CD14-positive monocyte (primary cell): ENCODE measurements at regions not wholly inside any gene's neighbourhood (a gene's known extent, or its start where the extent isn't known, plus 50 kb on each side); places are given as distances from the start of the nearest gene placed in this dataset. TPM values are rescaled to one million over a fixed set of nuclear protein-coding genes. Genes with fewer than 3 reads are reported as not detected.

Source experiments
- DNase-seq, 3 donors: peaks; one replicate each; pipeline ENCODE4 v3.0.0-alpha.2; 2011 to 2022
- H2AFZ ChIP-seq: 2 replicates; pipeline ENCODE4 v1.6.0; 2012; ENCODE audit warnings: mild to moderate bottlenecking, low read depth, low read length, inconsistent platforms; ENCODE audit not compliant: insufficient read depth, poor library complexity, severe bottlenecking
- H3K27ac ChIP-seq, 2 donors: 1 replicate in 1 of 2; 2 replicates in 1 of 2; pipeline ENCODE4 v1.5.1; 2012 to 2013; ENCODE audit warnings: low read length in 2 of 2, control low read depth in 1 of 2, inconsistent platforms in 1 of 2, low read depth in 1 of 2, mild to moderate bottlenecking in 1 of 2
- H3K27me3 ChIP-seq, 2 donors: one replicate each; pipeline versions ENCODE4 v1.6.0 to v1.6.1; 2011 to 2013; ENCODE audit warnings: low read length in 2 of 2; ENCODE audit not compliant: control insufficient read depth in 2 of 2, insufficient read depth in 2 of 2
- H3K36me3 ChIP-seq, 2 donors: replicated peaks in 1 of 2; 1 replicate in 1 of 2; 2 replicates in 1 of 2; pipeline versions ENCODE4 v1.5.1 to v1.6.1; 2012 to 2013; ENCODE audit warnings: low read length in 2 of 2, control low read depth in 1 of 2, inconsistent platforms in 1 of 2, mild to moderate bottlenecking in 1 of 2; ENCODE audit not compliant: insufficient read depth in 2 of 2, control insufficient read depth in 1 of 2
- H3K4me1 ChIP-seq, 2 donors: 1 replicate in 1 of 2; 2 replicates in 1 of 2; pipeline versions ENCODE4 v1.5.1 to v1.6.1; 2012 to 2013; ENCODE audit warnings: low read length in 2 of 2, control low read depth in 1 of 2, inconsistent platforms in 1 of 2, mild to moderate bottlenecking in 1 of 2, moderate library complexity in 1 of 2; ENCODE audit not compliant: insufficient read depth in 2 of 2, control insufficient read depth in 1 of 2
- H3K4me2 ChIP-seq: replicated peaks from 2 replicates; pipeline ENCODE3; 2012; ENCODE audit warnings: low read length, moderate library complexity, mild to moderate bottlenecking; ENCODE audit not compliant: poor library complexity, severe bottlenecking; ENCODE audit errors: extremely low read depth
- H3K4me3 ChIP-seq, 3 experiments: fragments of 200-600 bp in 1 of 3; sonication (generic) in 1 of 3; replicated peaks in 1 of 3; 1 replicate in 2 of 3; 2 replicates in 1 of 3; pipeline ENCODE4 v1.5.1; 2011 to 2013; ENCODE audit warnings: low read length in 3 of 3, mild to moderate bottlenecking in 3 of 3, control low read depth in 2 of 3, low read depth in 2 of 3, inconsistent platforms in 1 of 3, moderate library complexity in 1 of 3
- H3K79me2 ChIP-seq: 2 replicates; pipeline ENCODE4 v1.6.0; 2012; ENCODE audit warnings: mild to moderate bottlenecking, control low read depth, inconsistent platforms, low read length, moderate library complexity; ENCODE audit not compliant: insufficient read depth
- H3K9ac ChIP-seq: 2 replicates; pipeline ENCODE4 v1.6.0; 2017; ENCODE audit warnings: low read length, mild to moderate bottlenecking; ENCODE audit not compliant: insufficient read depth, poor library complexity, severe bottlenecking
- H3K9me3 ChIP-seq, 2 donors: replicated peaks in 1 of 2; 1 replicate in 1 of 2; 2 replicates in 1 of 2; pipeline versions ENCODE4 v1.5.1 to v1.6.1; 2012 to 2013; ENCODE audit warnings: low read length in 2 of 2, control low read depth in 1 of 2; ENCODE audit not compliant: control insufficient read depth in 1 of 2, insufficient read depth in 1 of 2
- H4K20me1 ChIP-seq: 2 replicates; pipeline ENCODE4 v1.6.0; 2012; ENCODE audit warnings: mild to moderate bottlenecking, low read length, control low read depth, moderate library complexity; ENCODE audit not compliant: insufficient read depth
- H3K27ac Mint-ChIP-seq, 7 donors: one replicate each; pipeline ENCODE4 v1.8.0; 2020; ENCODE audit warnings: mild to moderate bottlenecking in 7 of 7, mixed read lengths in 7 of 7, moderate library complexity in 6 of 7, inconsistent platforms in 2 of 7
- H3K27me3 Mint-ChIP-seq, 3 donors: one replicate each; pipeline ENCODE4 v1.8.0; 2021 to 2022; ENCODE audit warnings: low read depth in 3 of 3, mild to moderate bottlenecking in 3 of 3, mixed read lengths in 3 of 3, moderate library complexity in 3 of 3, inconsistent platforms in 1 of 3
- H3K36me3 Mint-ChIP-seq, 2 donors: one replicate each; pipeline ENCODE4 v1.8.0; 2020; ENCODE audit warnings: mixed read lengths in 2 of 2, inconsistent platforms in 1 of 2, mild to moderate bottlenecking in 1 of 2
- H3K4me1 Mint-ChIP-seq: one replicate; pipeline ENCODE4 v1.8.0; 2020; ENCODE audit warnings: mild to moderate bottlenecking, mixed read lengths
- H3K4me3 Mint-ChIP-seq, 2 donors: one replicate each; pipeline ENCODE4 v1.8.0; 2020; ENCODE audit warnings: mild to moderate bottlenecking in 2 of 2, mixed read lengths in 2 of 2, moderate library complexity in 1 of 2
- H3K9me3 Mint-ChIP-seq, 7 donors: one replicate each; pipeline ENCODE4 v1.8.0; 2020 to 2022; ENCODE audit warnings: mixed read lengths in 7 of 7, mild to moderate bottlenecking in 6 of 7, moderate library complexity in 6 of 7, inconsistent platforms in 2 of 7
- WGBS: methylation state at CpG from one replicate; pipeline ENCODE4 v1.1.5; 2013; ENCODE audit warnings: missing lambda C conversion rate; ENCODE audit not compliant: insufficient coverage; 5-methylcytosine and 5-hydroxymethylcytosine counted together
- intact Hi-C, 2 donors: fragments of 100-400 bp; cut with micrococcal nuclease; formaldehyde crosslinking; loops; one replicate each; pipeline versions ENCODE4 v1.15.0 to v1.15.1; 2023
- small RNA-seq: library from RNA; depleted of rRNA; stranded (forward); fragments of <200 nt; gene quantifications from one replicate; pipeline ENCODE3, GENCODE V24; 2012; ENCODE audit warnings: low read depth; ENCODE audit not compliant: insufficient read length
- TF ChIP-seq, protein P1 (sequence below): fragments of 200-600 bp; IDR thresholded peaks from one replicate; pipeline ENCODE4 v1.8.0; 2022; ENCODE audit warnings: antibody characterized with exemption, mild to moderate bottlenecking

- Histone ChIP-seq H3K79me2 (no peaks in the 10 kb centered on the region), H3K4me2 (no peak overlapping the region), H2AFZ (no peak overlapping the region), H3K27me3 (no peaks in the 10 kb centered on the region), H3K4me3 (no peak overlapping the region), H3K9ac (no peak overlapping the region), H3K9me3 (no peaks in the 10 kb centered on the region), H4K20me1 (no peaks in the 10 kb centered on the region), H3K27ac (no peak overlapping the region), H3K4me1 (no peaks in the 10 kb centered on the region), H3K36me3 (no peaks in the 10 kb centered on the region)
- intact Hi-C loops, result no loop called here
- peaks cover 0 to 3% (median 0%) of the 10 kb centered on the region in 7 donors for H3K9me3 Mint-ChIP-seq
- H3K4me3 Mint-ChIP-seq, result no peak overlapping the region
- no peaks in the 10 kb centered on the region for H3K36me3 Mint-ChIP-seq
- TF ChIP-seq, protein P1, sequence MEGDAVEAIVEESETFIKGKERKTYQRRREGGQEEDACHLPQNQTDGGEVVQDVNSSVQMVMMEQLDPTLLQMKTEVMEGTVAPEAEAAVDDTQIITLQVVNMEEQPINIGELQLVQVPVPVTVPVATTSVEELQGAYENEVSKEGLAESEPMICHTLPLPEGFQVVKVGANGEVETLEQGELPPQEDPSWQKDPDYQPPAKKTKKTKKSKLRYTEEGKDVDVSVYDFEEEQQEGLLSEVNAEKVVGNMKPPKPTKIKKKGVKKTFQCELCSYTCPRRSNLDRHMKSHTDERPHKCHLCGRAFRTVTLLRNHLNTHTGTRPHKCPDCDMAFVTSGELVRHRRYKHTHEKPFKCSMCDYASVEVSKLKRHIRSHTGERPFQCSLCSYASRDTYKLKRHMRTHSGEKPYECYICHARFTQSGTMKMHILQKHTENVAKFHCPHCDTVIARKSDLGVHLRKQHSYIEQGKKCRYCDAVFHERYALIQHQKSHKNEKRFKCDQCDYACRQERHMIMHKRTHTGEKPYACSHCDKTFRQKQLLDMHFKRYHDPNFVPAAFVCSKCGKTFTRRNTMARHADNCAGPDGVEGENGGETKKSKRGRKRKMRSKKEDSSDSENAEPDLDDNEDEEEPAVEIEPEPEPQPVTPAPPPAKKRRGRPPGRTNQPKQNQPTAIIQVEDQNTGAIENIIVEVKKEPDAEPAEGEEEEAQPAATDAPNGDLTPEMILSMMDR, result no peak
- DNase-seq, result no peak
- no peak overlapping the region for H3K27ac Mint-ChIP-seq
- WGBS, result 71% methylated on average over 3 of the region's 5 CpGs
- peaks cover 0 to 2% (median 0%) of the 10 kb centered on the region in 3 donors for H3K27me3 Mint-ChIP-seq
- no peaks in the 10 kb centered on the region for H3K4me1 Mint-ChIP-seq
These were observed 50.4 kb upstream of the FBXL4 start for GRCh38 chr6:98998103-98998502.

Small RNAs in the stretch of these regions (small RNA-seq; reads per million reads assigned to genes)
- not detected for gene MIR548AI
